ENCODE measurements at regions not wholly inside any gene's neighbourhood (a gene's known extent, or its start where the extent isn't known, plus 50 kb on each side); places are given as distances from the start of the nearest gene placed in this dataset.
"Not testable (repeated sequence)": the region's sequence is repeated elsewhere in the genome, so short reads cannot be mapped to it uniquely, and the experiment has no call there.

DNA sequence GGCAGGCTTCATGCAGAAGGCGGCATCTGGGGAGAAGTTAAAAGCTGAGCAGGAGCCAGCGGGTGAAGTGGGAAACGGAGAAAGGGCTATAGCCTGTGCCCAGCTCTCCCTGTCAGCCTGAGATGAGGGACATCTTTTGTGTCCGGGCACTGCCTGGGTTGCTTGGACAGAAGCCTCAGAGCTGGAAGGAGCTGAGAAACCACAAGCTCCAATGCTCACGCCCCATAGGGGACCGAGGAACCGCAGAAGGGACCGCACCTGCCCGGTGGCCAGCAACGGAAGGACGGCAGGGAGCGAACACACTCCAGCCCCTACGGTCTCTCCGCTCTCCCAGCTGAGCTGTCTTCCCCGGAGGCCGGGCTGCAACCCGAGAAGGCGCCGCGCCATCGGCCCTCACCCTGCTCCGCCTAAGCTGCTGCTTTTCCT is 175.8 kb downstream of the NPIPB11 start:
- POLR2A ChIA-PET, result no interaction called here
- no peaks in the 10 kb centered on the region for H4K20me1 ChIP-seq (ENCODE audit: insufficient read depth, low read length)
- no peak overlapping the region for H3K27ac ChIP-seq (ENCODE audit: extremely low read length, insufficient read depth, low read length)
- in situ Hi-C loops (cut with HindIII; ENCODE audit: extremely low pct_ligation_motif_present, low pct_unique_long_range_greater_than_20kb) (no loop called here), intact Hi-C loops (cut with micrococcal nuclease; ENCODE audit: unreplicated experiment) (no loop called here)
- no peak overlapping the region for H2AFZ ChIP-seq (ENCODE audit: low read length)
- CTCF ChIA-PET (ENCODE audit: low intra/inter-chr PET ratio, low total read pairs), result no interaction called here
- DNase-seq (ENCODE audit: low spot score), result no peak
- no peaks in the 10 kb centered on the region for H3K79me2 ChIP-seq (ENCODE audit: insufficient read depth, low read length)
- no peak overlapping the region for H3K4me3 ChIP-seq (replicated peaks in 1 of 3; ENCODE audit: insufficient read depth in 1 of 3, low read depth in 2 of 3, low read length in 3 of 3)
- peaks cover 1 to 17% of the 10 kb centered on the region in 2 experiments; a peak in 3 of 5 replicates for H3K27me3 ChIP-seq (ENCODE audit: control insufficient read depth in 1 of 2, insufficient read depth in 2 of 2, low read length in 2 of 2)
- no peak; the same call in 1 of the 3 replicates for ATAC-seq
- peaks cover 39% of the 10 kb centered on the region for H3K4me1 ChIP-seq (ENCODE audit: insufficient read depth, low read length)
- TF ChIP-seq, protein P1, sequence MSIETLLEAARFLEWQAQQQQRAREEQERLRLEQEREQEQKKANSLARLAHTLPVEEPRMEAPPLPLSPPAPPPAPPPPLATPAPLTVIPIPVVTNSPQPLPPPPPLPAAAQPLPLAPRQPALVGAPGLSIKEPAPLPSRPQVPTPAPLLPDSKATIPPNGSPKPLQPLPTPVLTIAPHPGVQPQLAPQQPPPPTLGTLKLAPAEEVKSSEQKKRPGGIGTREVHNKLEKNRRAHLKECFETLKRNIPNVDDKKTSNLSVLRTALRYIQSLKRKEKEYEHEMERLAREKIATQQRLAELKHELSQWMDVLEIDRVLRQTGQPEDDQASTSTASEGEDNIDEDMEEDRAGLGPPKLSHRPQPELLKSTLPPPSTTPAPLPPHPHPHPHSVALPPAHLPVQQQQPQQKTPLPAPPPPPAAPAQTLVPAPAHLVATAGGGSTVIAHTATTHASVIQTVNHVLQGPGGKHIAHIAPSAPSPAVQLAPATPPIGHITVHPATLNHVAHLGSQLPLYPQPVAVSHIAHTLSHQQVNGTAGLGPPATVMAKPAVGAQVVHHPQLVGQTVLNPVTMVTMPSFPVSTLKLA (IDR thresholded peaks at IDR 0.05), result no peak
- no peak for FAIRE-seq
- no peaks in the 10 kb centered on the region for H3K36me3 ChIP-seq (replicated peaks in 1 of 2; ENCODE audit: control insufficient read depth in 1 of 2, insufficient read depth in 2 of 2, low read length in 2 of 2)
- BruUV-seq (replicated peaks), result no TSS peak
- H3K4me2 ChIP-seq (ENCODE audit: low read depth, low read length), result no peak overlapping the region
- 74% methylated on average over 22 of the region's 22 CpGs for WGBS (ENCODE audit: low lambda C conversion rate)
- no peaks in the 10 kb centered on the region for H3K9me3 ChIP-seq (ENCODE audit: low read length)
- no peak overlapping the region for H3K9ac ChIP-seq (ENCODE audit: insufficient read depth, low read depth, low read length)

DNA sequence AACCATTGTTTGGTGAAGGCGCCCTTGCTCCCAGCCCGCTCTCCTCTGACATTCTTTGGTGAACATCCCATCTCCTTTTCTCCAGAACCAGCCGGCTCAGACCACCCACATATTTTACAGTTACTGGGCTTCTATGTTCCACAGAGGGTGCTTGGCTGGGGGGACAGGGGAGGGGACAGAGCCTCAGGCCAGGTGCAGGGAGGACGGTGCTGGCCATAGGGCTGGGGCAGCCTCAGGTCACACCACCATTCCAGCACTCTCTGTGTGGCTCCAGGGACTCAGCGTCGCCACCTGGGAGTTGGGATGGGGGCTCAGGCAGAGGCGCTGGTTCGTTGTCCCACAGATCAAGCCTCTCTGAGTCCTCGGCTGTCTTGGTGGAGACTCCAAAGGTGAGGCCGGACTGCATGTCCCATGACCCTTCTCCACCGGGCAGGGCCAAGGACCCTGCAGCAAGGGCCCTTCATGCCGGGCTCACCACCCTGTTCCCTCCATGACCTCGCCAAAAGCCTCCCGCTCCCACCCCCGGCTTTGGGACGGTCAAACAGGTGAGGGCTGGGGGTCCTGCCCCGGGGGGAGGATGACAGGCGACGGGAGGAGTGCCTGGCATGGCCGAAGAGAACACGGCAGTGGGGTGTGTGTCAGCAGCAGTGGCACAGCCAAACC is 176.4 kb downstream of the NPIPB11 start:
- H3K9ac ChIP-seq (ENCODE audit: insufficient read depth, low read depth, low read length); in situ Hi-C loops (cut with HindIII; ENCODE audit: extremely low pct_ligation_motif_present, low pct_unique_long_range_greater_than_20kb); H3K27ac ChIP-seq (ENCODE audit: extremely low read length, insufficient read depth, low read length); H3K79me2 ChIP-seq (ENCODE audit: insufficient read depth, low read length); DNase-seq (ENCODE audit: low spot score); POLR2A ChIA-PET; BruUV-seq (replicated peaks); H3K9me3 ChIP-seq (ENCODE audit: low read length); H3K36me3 ChIP-seq (replicated peaks in 1 of 2; ENCODE audit: control insufficient read depth in 1 of 2, insufficient read depth in 2 of 2, low read length in 2 of 2); H4K20me1 ChIP-seq (ENCODE audit: insufficient read depth, low read length); CTCF ChIA-PET (ENCODE audit: low intra/inter-chr PET ratio, low total read pairs); H2AFZ ChIP-seq (ENCODE audit: low read length); intact Hi-C loops (cut with micrococcal nuclease; ENCODE audit: unreplicated experiment): not testable (repeated sequence)
- H3K4me3 ChIP-seq (replicated peaks in 1 of 3; ENCODE audit: insufficient read depth in 1 of 3, low read depth in 2 of 3, low read length in 3 of 3), result peak overlapping the region in 1 of 3 experiments; percentile 41; a peak in 1 of 6 replicates
- TF ChIP-seq PHF8 (CRISPR knock-in tag; IDR thresholded peaks at IDR 0.05), result peak; percentile 18; the same call in 1 of the 2 replicates
- peak; percentile 59; the same call in 1 of the 2 replicates for TF ChIP-seq ZNF768 (CRISPR knock-in tag; IDR thresholded peaks at IDR 0.05)
- TF ChIP-seq STAG1 (CRISPR knock-in tag; IDR thresholded peaks at IDR 0.05), result peak; percentile 28
- TF ChIP-seq ZNF605 (CRISPR knock-in tag; IDR thresholded peaks at IDR 0.05), result peak; percentile 21; the same call in 1 of the 2 replicates
- TF ChIP-seq, protein P2, sequence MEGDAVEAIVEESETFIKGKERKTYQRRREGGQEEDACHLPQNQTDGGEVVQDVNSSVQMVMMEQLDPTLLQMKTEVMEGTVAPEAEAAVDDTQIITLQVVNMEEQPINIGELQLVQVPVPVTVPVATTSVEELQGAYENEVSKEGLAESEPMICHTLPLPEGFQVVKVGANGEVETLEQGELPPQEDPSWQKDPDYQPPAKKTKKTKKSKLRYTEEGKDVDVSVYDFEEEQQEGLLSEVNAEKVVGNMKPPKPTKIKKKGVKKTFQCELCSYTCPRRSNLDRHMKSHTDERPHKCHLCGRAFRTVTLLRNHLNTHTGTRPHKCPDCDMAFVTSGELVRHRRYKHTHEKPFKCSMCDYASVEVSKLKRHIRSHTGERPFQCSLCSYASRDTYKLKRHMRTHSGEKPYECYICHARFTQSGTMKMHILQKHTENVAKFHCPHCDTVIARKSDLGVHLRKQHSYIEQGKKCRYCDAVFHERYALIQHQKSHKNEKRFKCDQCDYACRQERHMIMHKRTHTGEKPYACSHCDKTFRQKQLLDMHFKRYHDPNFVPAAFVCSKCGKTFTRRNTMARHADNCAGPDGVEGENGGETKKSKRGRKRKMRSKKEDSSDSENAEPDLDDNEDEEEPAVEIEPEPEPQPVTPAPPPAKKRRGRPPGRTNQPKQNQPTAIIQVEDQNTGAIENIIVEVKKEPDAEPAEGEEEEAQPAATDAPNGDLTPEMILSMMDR (CRISPR knock-in tag; IDR thresholded peaks at IDR 0.05), result peak; percentile 37; the same call in 1 of the 2 replicates
- peak overlapping the region; percentile 67 for H3K4me2 ChIP-seq (ENCODE audit: low read depth, low read length)
- FAIRE-seq (peak; percentile 46), ATAC-seq (peak; percentile 14)
- WGBS (ENCODE audit: low lambda C conversion rate), result 85% methylated on average over 11 of the region's 21 CpGs
- H3K27me3 ChIP-seq (ENCODE audit: control insufficient read depth in 1 of 2, insufficient read depth in 2 of 2, low read length in 2 of 2), result peaks cover 1 to 16% of the 10 kb centered on the region in 2 experiments; a peak in 3 of 5 replicates
- H3K4me1 ChIP-seq (ENCODE audit: insufficient read depth, low read length), result peaks cover 39% of the 10 kb centered on the region

All from HepG2 (cell line).